ENCODE measurements at regions not wholly inside any gene's neighbourhood (a gene's known extent, or its start where the extent isn't known, plus 50 kb on each side); places are given as distances from the start of the nearest gene placed in this dataset.

- H3K4me3 ChIP-seq (ENCODE audit: low read depth in 1 of 2, low read length in 1 of 2), result no peak overlapping the region
- no peak overlapping the region for H3K27ac ChIP-seq
- no peaks in the 10 kb centered on the region for H3K4me1 ChIP-seq (ENCODE audit: control insufficient read depth in 1 of 2, insufficient read depth in 1 of 2, low read depth in 1 of 2, low read length in 1 of 2)
- H3K27me3 ChIP-seq, result peaks cover 60% of the 10 kb centered on the region
- no peaks in the 10 kb centered on the region for H3K9me3 ChIP-seq
- no peak for TF ChIP-seq CTCF (IDR thresholded peaks at IDR 0.05)
- no peaks in the 10 kb centered on the region for H3K36me3 ChIP-seq
These were observed 509.8 kb downstream of the DIRAS2 start for GRCh38 chr9:90132866-90133265.

- no peak for TF ChIP-seq CTCF (IDR thresholded peaks at IDR 0.05)
- H3K4me1 ChIP-seq (ENCODE audit: control insufficient read depth in 1 of 2, insufficient read depth in 1 of 2, low read depth in 1 of 2, low read length in 1 of 2), result peaks cover 4% of the 10 kb centered on the region in 2 experiments
- H3K27me3 ChIP-seq, result peaks cover 28% of the 10 kb centered on the region
- H3K27ac ChIP-seq, result no peak overlapping the region
- no peak overlapping the region for H3K4me3 ChIP-seq (ENCODE audit: low read depth in 1 of 2, low read length in 1 of 2)
- H3K36me3 ChIP-seq, result no peaks in the 10 kb centered on the region
- no peaks in the 10 kb centered on the region for H3K9me3 ChIP-seq
These were observed 504.8 kb downstream of the DIRAS2 start for GRCh38 chr9:90137801-90138200.

GRCh38 chr9:90140131-90140818 is 502.3 kb downstream of the DIRAS2 start:
- Histone ChIP-seq H3K27ac (no peak overlapping the region), H3K27me3 (peaks cover 18% of the 10 kb centered on the region), H3K9me3 (no peaks in the 10 kb centered on the region), H3K4me3 (ENCODE audit: low read depth in 1 of 2, low read length in 1 of 2) (no peak overlapping the region), H3K4me1 (ENCODE audit: control insufficient read depth in 1 of 2, insufficient read depth in 1 of 2, low read depth in 1 of 2, low read length in 1 of 2) (peaks cover 4% of the 10 kb centered on the region in 2 experiments), H3K36me3 (no peaks in the 10 kb centered on the region)
- no peak for TF ChIP-seq CTCF (IDR thresholded peaks at IDR 0.05)

GRCh38 chr9:90141723-90142122 is 500.9 kb downstream of the DIRAS2 start:
- TF ChIP-seq CTCF (IDR thresholded peaks at IDR 0.05), result no peak
- Histone ChIP-seq H3K36me3 (no peaks in the 10 kb centered on the region), H3K27me3 (peaks cover 10% of the 10 kb centered on the region), H3K4me3 (ENCODE audit: low read depth in 1 of 2, low read length in 1 of 2) (no peak overlapping the region), H3K27ac (no peak overlapping the region), H3K9me3 (no peaks in the 10 kb centered on the region), H3K4me1 (ENCODE audit: control insufficient read depth in 1 of 2, insufficient read depth in 1 of 2, low read depth in 1 of 2, low read length in 1 of 2) (peaks cover 4% of the 10 kb centered on the region in 2 experiments)

GRCh38 chr9:90142580-90142979 is 500.0 kb downstream of the DIRAS2 start:
- H3K4me3 ChIP-seq (ENCODE audit: low read depth in 1 of 2, low read length in 1 of 2), result no peak overlapping the region
- peak; percentile 48 for TF ChIP-seq CTCF (IDR thresholded peaks at IDR 0.05)
- H3K4me1 ChIP-seq (ENCODE audit: control insufficient read depth in 1 of 2, insufficient read depth in 1 of 2, low read depth in 1 of 2, low read length in 1 of 2), result peaks cover 4% of the 10 kb centered on the region in 2 experiments

More at GRCh38 chr9:90142580-90142979, 500.0 kb downstream of the DIRAS2 start:
- Histone ChIP-seq H3K27ac (no peak overlapping the region), H3K36me3 (no peaks in the 10 kb centered on the region), H3K27me3 (peaks cover 13% of the 10 kb centered on the region), H3K9me3 (no peaks in the 10 kb centered on the region)

Data from neutrophil (primary cell).